HEK293T (cell line): ENCODE measurements at regions not wholly inside any gene's neighbourhood (a gene's known extent, or its start where the extent isn't known, plus 50 kb on each side); places are given as distances from the start of the nearest gene placed in this dataset.

Source experiments
- CTCF ChIA-PET: fragments of 350-600 bp; formaldehyde crosslinking; extraction: SDS; loops from one replicate; lab custom pipeline; 2021; ENCODE audit warnings: antibody characterized with exemption, inconsistent platforms; lab: Yijun Ruan, JAX
- POLR2A ChIA-PET: fragments of 350-600 bp; formaldehyde crosslinking; extraction: SDS; loops from one replicate; lab custom pipeline; 2020; ENCODE audit warnings: antibody characterized with exemption, inconsistent platforms; lab: Yijun Ruan, JAX
- DNase-seq: peaks from one replicate; pipeline ENCODE4 v3.0.0; 2012; ENCODE audit warnings: mixed read lengths; ENCODE audit errors: extremely low spot score
- ARNT ChIP-seq: fragments of 450-650 bp; IDR thresholded peaks from 2 replicates; pipeline ENCODE4 v1.6.1; 2017; ENCODE audit warnings: mild to moderate bottlenecking
- BHLHE40 ChIP-seq: fragments of 450-650 bp; IDR thresholded peaks from 2 replicates; pipeline ENCODE4 v1.6.1; 2016; ENCODE audit warnings: mild to moderate bottlenecking, moderate library complexity, borderline replicate concordance
- CTBP1 ChIP-seq: fragments of 450-650 bp; IDR thresholded peaks from 2 replicates; pipeline ENCODE4 v1.6.1; 2016; ENCODE audit warnings: borderline replicate concordance
- ELF4 ChIP-seq: fragments of 450-650 bp; IDR thresholded peaks from 2 replicates; pipeline ENCODE4 v1.6.1; 2017; ENCODE audit warnings: antibody characterized with exemption
- FOXA1 ChIP-seq: fragments of 450-650 bp; IDR thresholded peaks from 2 replicates; pipeline ENCODE4 v1.6.1; 2016; ENCODE audit warnings: mild to moderate bottlenecking
- FOXK2 ChIP-seq: fragments of 450-650 bp; IDR thresholded peaks from 2 replicates; pipeline ENCODE4 v1.6.1; 2016; ENCODE audit warnings: mild to moderate bottlenecking
- FOXM1 ChIP-seq: fragments of 450-650 bp; IDR thresholded peaks from 2 replicates; pipeline ENCODE4 v1.6.1; 2017; ENCODE audit warnings: mild to moderate bottlenecking, borderline replicate concordance
- HDGF ChIP-seq: fragments of 450-650 bp; IDR thresholded peaks from 2 replicates; pipeline ENCODE4 v1.6.1; 2017; ENCODE audit warnings: antibody characterized with exemption, borderline replicate concordance
- L3MBTL2 ChIP-seq: fragments of 450-650 bp; conservative IDR thresholded peaks from 2 replicates; pipeline ENCODE4 v1.6.1; 2016; ENCODE audit warnings: mild to moderate bottlenecking
- LEF1 ChIP-seq: fragments of 450-650 bp; IDR thresholded peaks from 2 replicates; pipeline ENCODE4 v1.6.1; 2017; ENCODE audit warnings: mild to moderate bottlenecking, borderline replicate concordance
- NFRKB ChIP-seq: fragments of 450-650 bp; IDR thresholded peaks from 2 replicates; pipeline ENCODE4 v1.6.1; 2016; ENCODE audit warnings: mild to moderate bottlenecking, moderate library complexity
- SP1 ChIP-seq: fragments of 450-650 bp; IDR thresholded peaks from 2 replicates; pipeline ENCODE4 v1.6.1; 2017
- SUZ12 ChIP-seq: fragments of 450-650 bp; IDR thresholded peaks from 2 replicates; pipeline ENCODE4 v1.6.1; 2016; ENCODE audit warnings: mild to moderate bottlenecking
- TARDBP ChIP-seq: fragments of 450-650 bp; IDR thresholded peaks from 2 replicates; pipeline ENCODE4 v1.6.1; 2016
- ZNF384 ChIP-seq: fragments of 450-650 bp; IDR thresholded peaks from 2 replicates; pipeline ENCODE4 v1.6.1; 2016
- TF ChIP-seq, protein P1 (sequence below): fragments of 450-650 bp; IDR thresholded peaks from 2 replicates; pipeline ENCODE4 v1.6.1; 2016

DNA sequence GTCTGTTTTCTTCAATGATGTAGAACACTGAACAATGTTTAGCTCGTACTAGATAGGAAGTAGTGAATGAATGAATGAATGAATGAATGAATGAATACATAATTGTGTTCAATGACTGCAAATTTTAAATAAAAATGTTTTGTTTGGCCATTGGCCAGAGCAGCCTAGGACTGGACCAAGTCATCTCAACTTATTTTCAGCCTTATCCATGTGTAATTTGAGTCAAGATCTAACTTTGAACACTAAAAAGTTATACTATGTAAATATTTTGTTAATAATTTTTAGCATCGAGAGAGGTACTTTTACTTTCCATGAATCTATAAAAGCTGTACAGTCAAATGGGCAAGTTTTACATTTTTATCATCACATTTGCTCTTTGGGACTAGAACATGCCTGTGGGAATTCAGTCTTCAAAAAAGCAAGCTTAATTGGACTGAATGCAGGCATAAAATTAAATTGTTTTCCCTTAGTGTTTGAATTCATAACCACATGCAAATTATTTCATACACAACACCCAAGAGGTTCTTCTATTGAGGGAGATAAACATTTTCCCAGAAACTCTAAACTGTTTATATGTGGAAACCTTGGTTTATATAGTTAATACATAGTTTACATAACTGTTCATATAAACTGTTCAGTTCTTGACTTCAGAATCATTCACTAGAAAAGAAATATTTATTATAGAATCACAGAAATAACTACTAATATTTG, 222.1 kb upstream of the ANO3 start:
- CTCF ChIA-PET: no interaction called here
- TF ChIP-seq FOXA1 (no peak), FOXM1 (no peak), ELF4 (no peak), LEF1 (no peak), ZNF384 (no peak), L3MBTL2 (no peak), CTBP1 (no peak), BHLHE40 (no peak), NFRKB (no peak), SUZ12 (no peak), SP1 (no peak), HDGF (no peak), TARDBP (no peak), FOXK2 (no peak), ARNT (no peak)
- TF ChIP-seq, protein P1, sequence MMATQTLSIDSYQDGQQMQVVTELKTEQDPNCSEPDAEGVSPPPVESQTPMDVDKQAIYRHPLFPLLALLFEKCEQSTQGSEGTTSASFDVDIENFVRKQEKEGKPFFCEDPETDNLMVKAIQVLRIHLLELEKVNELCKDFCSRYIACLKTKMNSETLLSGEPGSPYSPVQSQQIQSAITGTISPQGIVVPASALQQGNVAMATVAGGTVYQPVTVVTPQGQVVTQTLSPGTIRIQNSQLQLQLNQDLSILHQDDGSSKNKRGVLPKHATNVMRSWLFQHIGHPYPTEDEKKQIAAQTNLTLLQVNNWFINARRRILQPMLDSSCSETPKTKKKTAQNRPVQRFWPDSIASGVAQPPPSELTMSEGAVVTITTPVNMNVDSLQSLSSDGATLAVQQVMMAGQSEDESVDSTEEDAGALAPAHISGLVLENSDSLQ: no peak

DNA sequence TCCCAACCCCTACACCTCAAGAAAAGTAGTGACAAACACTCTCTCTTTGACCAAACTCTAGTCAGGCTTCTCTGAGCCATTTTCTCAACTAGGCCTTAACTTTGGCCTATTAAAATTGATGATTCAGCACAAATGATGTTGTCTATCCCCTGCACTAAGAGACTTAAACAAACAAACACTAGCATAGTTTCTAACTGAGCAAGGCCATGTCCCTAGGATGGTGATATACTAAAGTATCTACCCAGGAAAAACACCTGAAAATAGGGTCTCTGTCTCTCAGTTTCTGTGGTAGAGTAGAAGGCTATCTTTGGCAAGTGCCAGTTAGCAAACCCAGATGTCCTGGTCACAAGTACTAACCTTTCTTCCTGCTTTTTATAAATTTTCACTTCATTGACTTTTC, 219.7 kb upstream of the ANO3 start:
- no peak for TF ChIP-seq ARNT
- no peak for TF ChIP-seq CTBP1
- TF ChIP-seq FOXM1: no peak
- no peak for TF ChIP-seq SUZ12
- no peak for DNase-seq
- CTCF ChIA-PET: no interaction called here
- POLR2A ChIA-PET: no interaction called here

More for the DNA sequence above, 222.1 kb upstream of the ANO3 start:
- DNase-seq: no peak
- POLR2A ChIA-PET: no interaction called here

DNA sequence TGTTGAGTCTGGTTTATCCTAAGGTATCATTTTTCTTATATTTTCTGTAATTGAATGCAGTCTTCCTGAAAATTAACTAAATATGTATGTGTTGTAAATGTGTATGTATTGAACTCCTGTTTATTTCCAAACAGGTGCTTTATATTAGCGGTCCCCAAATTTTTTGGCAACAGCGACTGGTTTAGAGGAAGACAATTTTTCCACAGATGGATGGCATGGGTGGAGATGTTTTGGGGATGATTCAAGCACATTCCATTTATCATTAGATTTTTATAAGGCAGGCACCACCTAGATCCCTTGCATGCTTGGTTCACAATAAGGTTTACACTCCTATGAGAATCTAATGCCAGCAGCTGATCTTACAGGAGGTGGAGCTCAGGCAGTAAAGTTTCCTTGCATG, 210.5 kb upstream of the ANO3 start:
- ChIA-PET CTCF (no interaction called here), POLR2A (no interaction called here)
- no peak for DNase-seq
- TF ChIP-seq ZNF384 (no peak), CTBP1 (no peak), FOXK2 (no peak), ARNT (no peak), HDGF (no peak), TARDBP (no peak), SUZ12 (no peak), FOXM1 (no peak), SP1 (no peak)
- TF ChIP-seq, protein P1: no peak

DNA sequence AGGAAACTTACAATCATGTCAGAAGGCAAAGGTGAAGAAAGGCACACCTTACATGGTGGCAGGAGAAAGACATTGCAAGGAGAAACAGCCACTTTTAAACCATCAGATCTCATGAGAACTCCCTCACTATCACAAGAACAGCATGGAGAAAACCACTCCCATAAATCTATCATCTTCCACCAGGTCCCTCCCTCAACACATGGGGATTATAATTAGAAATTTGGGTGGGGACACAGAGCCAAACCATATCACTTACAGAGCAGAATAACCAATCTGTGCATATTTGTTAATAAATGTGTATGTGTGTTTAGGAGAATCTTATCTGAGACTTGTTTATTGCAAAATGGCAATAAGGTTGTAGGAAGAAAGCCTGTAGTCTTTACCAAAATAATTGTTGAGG, 205.2 kb upstream of the ANO3 start:
- TF ChIP-seq TARDBP (no peak), ARNT (no peak), SUZ12 (no peak)
- CTCF ChIA-PET: no interaction called here
- DNase-seq: no peak
- POLR2A ChIA-PET: no interaction called here

DNA sequence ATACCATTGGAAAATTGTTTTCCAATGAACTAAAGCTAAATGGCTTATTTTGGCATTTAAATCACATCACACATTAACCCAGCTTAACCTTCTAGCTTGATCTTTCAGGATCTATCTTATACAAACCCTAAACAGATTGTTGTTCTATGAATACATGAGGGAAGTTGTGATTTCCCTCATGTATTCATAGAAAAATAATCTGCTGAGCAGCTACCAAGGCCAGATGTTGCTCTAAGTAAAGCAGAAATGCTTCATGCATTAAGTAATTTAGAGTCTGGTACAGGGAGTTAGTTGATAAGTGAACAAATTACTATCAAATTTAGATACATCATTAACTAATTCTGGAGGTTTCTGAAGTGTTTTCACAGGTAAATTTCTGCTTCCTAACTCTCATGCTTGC, 204.6 kb upstream of the ANO3 start:
- ChIA-PET CTCF (no interaction called here), POLR2A (no interaction called here)
- no peak for TF ChIP-seq CTBP1
- no peak for TF ChIP-seq SP1
- TF ChIP-seq BHLHE40: no peak
- TF ChIP-seq FOXK2: no peak
- TF ChIP-seq HDGF: no peak
- no peak for TF ChIP-seq LEF1
- no peak for TF ChIP-seq FOXM1
- no peak for TF ChIP-seq L3MBTL2
- TF ChIP-seq, protein P1: no peak
- TF ChIP-seq ELF4: no peak
- no peak for TF ChIP-seq TARDBP
- no peak for DNase-seq

DNA sequence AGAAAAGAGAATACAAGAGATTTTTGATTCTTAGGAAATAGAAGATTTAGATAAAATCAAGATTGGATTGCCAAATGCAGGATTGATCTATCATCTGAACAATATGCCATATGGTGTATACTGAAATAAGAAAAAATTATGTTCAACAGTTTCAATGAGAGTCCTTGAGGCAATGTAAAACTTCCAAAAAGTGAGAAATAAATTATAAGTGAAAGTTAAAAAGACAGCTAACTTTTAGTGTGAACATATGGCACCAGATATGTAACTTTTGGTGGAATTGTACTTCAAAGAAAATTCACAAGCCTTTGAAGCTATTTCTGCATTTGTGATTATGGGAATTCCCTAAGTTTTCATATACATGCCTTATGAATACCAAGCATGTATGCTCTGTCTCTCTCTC, 200.5 kb upstream of the ANO3 start:
- DNase-seq: no peak
- TF ChIP-seq BHLHE40 (no peak), SUZ12 (no peak), NFRKB (no peak), L3MBTL2 (no peak), ARNT (no peak), ZNF384 (no peak), FOXA1 (no peak), CTBP1 (no peak), FOXK2 (no peak), LEF1 (no peak), SP1 (no peak), ELF4 (no peak), HDGF (no peak), TARDBP (no peak), FOXM1 (no peak)
- TF ChIP-seq, protein P1: no peak
- ChIA-PET CTCF (no interaction called here), POLR2A (no interaction called here)
